Calu3 (cell line): ENCODE measurements at regions not wholly inside any gene's neighbourhood (a gene's known extent, or its start where the extent isn't known, plus 50 kb on each side); places are given as distances from the start of the nearest gene placed in this dataset.

ENCODE experiments used
- BruUV-seq: library from RNA; stranded (reverse); fragments of 400-500 nt; replicated peaks from 2 replicates; lab custom pipeline; 2021; lab: Mats Ljungman, UMichigan
- CTCF ChIA-PET: fragments of 300-600 bp; sonication (Branson Sonifier 250); formaldehyde crosslinking; loops from one replicate; lab custom pipeline; 2022; ENCODE audit warnings: antibody characterized with exemption; lab: Charles Lee
- DNase-seq: peaks from one replicate; pipeline ENCODE4 v3.0.0; 2022
- H3K27ac Mint-ChIP-seq: one replicate; pipeline ENCODE4 v1.8.0; 2022; ENCODE audit warnings: mixed read lengths; ENCODE audit not compliant: unreplicated experiment
- H3K27me3 Mint-ChIP-seq: one replicate; pipeline ENCODE4 v1.8.0; 2022; ENCODE audit warnings: mixed read lengths; ENCODE audit not compliant: unreplicated experiment
- H3K36me3 Mint-ChIP-seq: one replicate; pipeline ENCODE4 v1.8.0; 2022; ENCODE audit warnings: mild to moderate bottlenecking, moderate library complexity, mixed read lengths; ENCODE audit not compliant: insufficient read depth, unreplicated experiment
- H3K4me1 Mint-ChIP-seq: one replicate; pipeline ENCODE4 v1.8.0; 2022; ENCODE audit warnings: mild to moderate bottlenecking, low read depth, mixed read lengths; ENCODE audit not compliant: unreplicated experiment
- H3K4me3 Mint-ChIP-seq: one replicate; pipeline ENCODE4 v1.8.0; 2022; ENCODE audit warnings: mild to moderate bottlenecking, low read depth, moderate library complexity, mixed read lengths; ENCODE audit not compliant: unreplicated experiment
- H3K9me3 Mint-ChIP-seq: one replicate; pipeline ENCODE4 v1.8.0; 2022; ENCODE audit warnings: low read depth, mixed read lengths; ENCODE audit not compliant: unreplicated experiment
- intact Hi-C: fragments of 100-400 bp; cut with micrococcal nuclease; formaldehyde crosslinking; loops from one replicate; pipeline ENCODE4 v1.10.0; 2022; ENCODE audit not compliant: unreplicated experiment
- TF ChIP-seq, protein P1 (sequence below): fragments of 200-600 bp; IDR thresholded peaks from one replicate; pipeline ENCODE4 v1.8.0; 2022; ENCODE audit warnings: antibody characterized with exemption; ENCODE audit not compliant: unreplicated experiment

GRCh38 chr5:121608826-121609225 is 242.9 kb upstream of the FTMT start:
- Mint-ChIP-seq H3K4me1 (no peaks in the 10 kb centered on the region), H3K27me3 (no peaks in the 10 kb centered on the region), H3K4me3 (no peak overlapping the region), H3K9me3 (no peaks in the 10 kb centered on the region), H3K36me3 (no peaks in the 10 kb centered on the region), H3K27ac (no peak overlapping the region)
- no peak for DNase-seq
- intact Hi-C loops: no loop called here
- CTCF ChIA-PET: no interaction called here
- TF ChIP-seq, protein P1, sequence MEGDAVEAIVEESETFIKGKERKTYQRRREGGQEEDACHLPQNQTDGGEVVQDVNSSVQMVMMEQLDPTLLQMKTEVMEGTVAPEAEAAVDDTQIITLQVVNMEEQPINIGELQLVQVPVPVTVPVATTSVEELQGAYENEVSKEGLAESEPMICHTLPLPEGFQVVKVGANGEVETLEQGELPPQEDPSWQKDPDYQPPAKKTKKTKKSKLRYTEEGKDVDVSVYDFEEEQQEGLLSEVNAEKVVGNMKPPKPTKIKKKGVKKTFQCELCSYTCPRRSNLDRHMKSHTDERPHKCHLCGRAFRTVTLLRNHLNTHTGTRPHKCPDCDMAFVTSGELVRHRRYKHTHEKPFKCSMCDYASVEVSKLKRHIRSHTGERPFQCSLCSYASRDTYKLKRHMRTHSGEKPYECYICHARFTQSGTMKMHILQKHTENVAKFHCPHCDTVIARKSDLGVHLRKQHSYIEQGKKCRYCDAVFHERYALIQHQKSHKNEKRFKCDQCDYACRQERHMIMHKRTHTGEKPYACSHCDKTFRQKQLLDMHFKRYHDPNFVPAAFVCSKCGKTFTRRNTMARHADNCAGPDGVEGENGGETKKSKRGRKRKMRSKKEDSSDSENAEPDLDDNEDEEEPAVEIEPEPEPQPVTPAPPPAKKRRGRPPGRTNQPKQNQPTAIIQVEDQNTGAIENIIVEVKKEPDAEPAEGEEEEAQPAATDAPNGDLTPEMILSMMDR: no peak
- BruUV-seq: no TSS peak

DNA sequence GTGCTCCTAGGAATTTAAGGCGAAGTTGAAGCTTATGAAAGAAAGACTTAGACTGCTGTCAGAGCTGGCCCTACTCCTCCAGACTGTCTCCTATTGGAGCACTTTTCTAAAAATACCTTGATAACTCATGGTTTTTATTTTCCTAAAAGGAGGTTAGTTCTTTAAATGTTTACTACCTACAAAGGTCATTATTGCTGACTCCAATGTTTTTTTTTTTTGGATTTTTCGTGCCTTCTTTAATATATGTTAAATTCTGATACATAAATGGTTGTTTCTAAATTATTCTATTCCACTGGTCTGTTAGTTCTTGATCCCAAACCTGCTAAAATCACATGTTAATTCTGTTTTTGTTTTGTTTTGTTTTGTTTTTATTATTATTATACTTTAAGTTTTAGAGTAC is 227.6 kb upstream of the FTMT start:
- Mint-ChIP-seq H3K4me3 (no peak overlapping the region), H3K4me1 (peaks cover 5% of the 10 kb centered on the region), H3K27ac (no peak overlapping the region), H3K36me3 (no peaks in the 10 kb centered on the region), H3K27me3 (no peaks in the 10 kb centered on the region), H3K9me3 (no peaks in the 10 kb centered on the region)
- BruUV-seq: no TSS peak
- TF ChIP-seq, protein P1: no peak
- DNase-seq: no peak
- intact Hi-C loops: no loop called here
- CTCF ChIA-PET: no interaction called here

GRCh38 chr5:121628783-121629182 is 222.9 kb upstream of the FTMT start:
- TF ChIP-seq, protein P1: no peak
- no peaks in the 10 kb centered on the region for H3K27me3 Mint-ChIP-seq
- no peak overlapping the region for H3K4me3 Mint-ChIP-seq
- H3K27ac Mint-ChIP-seq: peak overlapping the region; percentile 32
- CTCF ChIA-PET: no interaction called here
- BruUV-seq: no TSS peak
- peaks cover 11% of the 10 kb centered on the region for H3K4me1 Mint-ChIP-seq
- H3K36me3 Mint-ChIP-seq: no peaks in the 10 kb centered on the region
- no peaks in the 10 kb centered on the region for H3K9me3 Mint-ChIP-seq
- peak; percentile 18 for DNase-seq
- intact Hi-C loops: no loop called here

GRCh38 chr5:121630402-121630801 is 221.3 kb upstream of the FTMT start:
- no peak for DNase-seq
- TF ChIP-seq, protein P1: no peak
- Mint-ChIP-seq H3K27me3 (no peaks in the 10 kb centered on the region), H3K27ac (no peak overlapping the region), H3K36me3 (no peaks in the 10 kb centered on the region), H3K9me3 (no peaks in the 10 kb centered on the region), H3K4me1 (peaks cover 11% of the 10 kb centered on the region), H3K4me3 (no peak overlapping the region)
- CTCF ChIA-PET: no interaction called here
- intact Hi-C loops: loop anchor here (10.0 kb wide), 1 partner anchor 234 kb away; no protein-coding TSS in a partner anchor
- no TSS peak for BruUV-seq
